ENCODE measurements at regions not wholly inside any gene's neighbourhood (a gene's known extent, or its start where the extent isn't known, plus 50 kb on each side); places are given as distances from the start of the nearest gene placed in this dataset.

- peaks cover 9% of the 10 kb centered on the region; the same call in 1 of the 2 replicates for H3K9me3 ChIP-seq (ENCODE audit: control insufficient read depth, insufficient read depth, low read length)
- H3K27me3 ChIP-seq (ENCODE audit: control insufficient read depth, low read length) = no peaks in the 10 kb centered on the region
- TF ChIP-seq, protein P1, sequence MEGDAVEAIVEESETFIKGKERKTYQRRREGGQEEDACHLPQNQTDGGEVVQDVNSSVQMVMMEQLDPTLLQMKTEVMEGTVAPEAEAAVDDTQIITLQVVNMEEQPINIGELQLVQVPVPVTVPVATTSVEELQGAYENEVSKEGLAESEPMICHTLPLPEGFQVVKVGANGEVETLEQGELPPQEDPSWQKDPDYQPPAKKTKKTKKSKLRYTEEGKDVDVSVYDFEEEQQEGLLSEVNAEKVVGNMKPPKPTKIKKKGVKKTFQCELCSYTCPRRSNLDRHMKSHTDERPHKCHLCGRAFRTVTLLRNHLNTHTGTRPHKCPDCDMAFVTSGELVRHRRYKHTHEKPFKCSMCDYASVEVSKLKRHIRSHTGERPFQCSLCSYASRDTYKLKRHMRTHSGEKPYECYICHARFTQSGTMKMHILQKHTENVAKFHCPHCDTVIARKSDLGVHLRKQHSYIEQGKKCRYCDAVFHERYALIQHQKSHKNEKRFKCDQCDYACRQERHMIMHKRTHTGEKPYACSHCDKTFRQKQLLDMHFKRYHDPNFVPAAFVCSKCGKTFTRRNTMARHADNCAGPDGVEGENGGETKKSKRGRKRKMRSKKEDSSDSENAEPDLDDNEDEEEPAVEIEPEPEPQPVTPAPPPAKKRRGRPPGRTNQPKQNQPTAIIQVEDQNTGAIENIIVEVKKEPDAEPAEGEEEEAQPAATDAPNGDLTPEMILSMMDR (IDR thresholded peaks at IDR 0.05; ENCODE audit: low read depth, low read length, poor library complexity, severe bottlenecking) = no peak
- no peak for TF ChIP-seq EZH2phosphoT487 (IDR thresholded peaks at IDR 0.05; ENCODE audit: borderline replicate concordance, low read length)
- no peaks in the 10 kb centered on the region for H3K4me1 ChIP-seq (ENCODE audit: control insufficient read depth, low read length)
- H3K79me2 ChIP-seq (ENCODE audit: control insufficient read depth, low read length) = no peaks in the 10 kb centered on the region
- no peaks in the 10 kb centered on the region for H3F3A ChIP-seq (ENCODE audit: control insufficient read depth, insufficient read depth)
- no peak overlapping the region for H3K27ac ChIP-seq (ENCODE audit: low read depth, low read length)
- no peaks in the 10 kb centered on the region for H3K9me2 ChIP-seq (replicated peaks; ENCODE audit: control insufficient read depth, low read length)
- H4K20me1 ChIP-seq (ENCODE audit: control insufficient read depth, insufficient read depth, low read depth, low read length) = no peaks in the 10 kb centered on the region
- no peaks in the 10 kb centered on the region for H3K36me3 ChIP-seq (ENCODE audit: control insufficient read depth, low read length)
- H3K4me2 ChIP-seq (ENCODE audit: low read length) = no peak overlapping the region
- H3K4me3 ChIP-seq (ENCODE audit: low read length) = no peak overlapping the region
These were observed 715.1 kb downstream of the TYW1 start for GRCh38 chr7:67711706-67712105.

DNA sequence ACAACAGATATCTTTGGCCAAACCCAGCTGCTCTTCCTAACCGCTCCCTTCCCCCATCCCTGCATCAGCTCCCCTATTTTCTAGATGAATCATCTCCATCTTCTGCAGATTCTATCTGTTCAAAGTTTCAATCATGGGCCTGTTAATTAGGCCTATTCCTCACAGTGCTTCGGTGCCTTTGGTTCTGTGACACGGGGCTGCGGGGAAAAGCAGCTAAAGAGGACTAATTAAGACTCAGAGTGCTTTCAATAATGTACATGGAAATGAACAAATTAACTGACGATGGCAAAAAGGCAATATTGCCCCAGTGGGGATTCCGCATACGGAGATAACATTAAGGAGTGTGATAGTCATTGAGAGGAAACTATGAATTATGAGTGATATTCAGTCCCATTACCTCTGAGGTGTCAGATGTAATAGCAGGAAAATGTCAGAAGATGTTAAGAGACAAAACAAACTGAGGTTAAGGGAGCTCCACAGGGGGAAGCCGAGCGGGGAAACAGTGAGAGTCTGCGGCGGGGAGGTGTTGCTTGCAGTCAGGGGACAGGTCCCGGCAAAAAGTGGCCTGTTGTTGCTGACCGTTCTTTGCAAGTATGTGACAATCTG, 716.9 kb downstream of the TYW1 start:
- no peak overlapping the region for H3K4me2 ChIP-seq (ENCODE audit: low read length)
- no peaks in the 10 kb centered on the region for H3K79me2 ChIP-seq (ENCODE audit: control insufficient read depth, low read length)
- H3K27me3 ChIP-seq (ENCODE audit: control insufficient read depth, low read length) = no peaks in the 10 kb centered on the region
- no peaks in the 10 kb centered on the region for H4K20me1 ChIP-seq (ENCODE audit: control insufficient read depth, insufficient read depth, low read depth, low read length)
- H3K9me3 ChIP-seq (ENCODE audit: control insufficient read depth, insufficient read depth, low read length) = peaks cover 6% of the 10 kb centered on the region; the same call in 1 of the 2 replicates
- no peak overlapping the region for H3K27ac ChIP-seq (ENCODE audit: low read depth, low read length)
- no peaks in the 10 kb centered on the region for H3K9me2 ChIP-seq (replicated peaks; ENCODE audit: control insufficient read depth, low read length)
- no peak for TF ChIP-seq EZH2phosphoT487 (IDR thresholded peaks at IDR 0.05; ENCODE audit: borderline replicate concordance, low read length)
- TF ChIP-seq, protein P1 (IDR thresholded peaks at IDR 0.05; ENCODE audit: low read depth, low read length, poor library complexity, severe bottlenecking) = no peak
- no peaks in the 10 kb centered on the region for H3K4me1 ChIP-seq (ENCODE audit: control insufficient read depth, low read length)
- no peaks in the 10 kb centered on the region for H3K36me3 ChIP-seq (ENCODE audit: control insufficient read depth, low read length)
- H3F3A ChIP-seq (ENCODE audit: control insufficient read depth, insufficient read depth) = no peaks in the 10 kb centered on the region
- no peak overlapping the region for H3K4me3 ChIP-seq (ENCODE audit: low read length)

DNA sequence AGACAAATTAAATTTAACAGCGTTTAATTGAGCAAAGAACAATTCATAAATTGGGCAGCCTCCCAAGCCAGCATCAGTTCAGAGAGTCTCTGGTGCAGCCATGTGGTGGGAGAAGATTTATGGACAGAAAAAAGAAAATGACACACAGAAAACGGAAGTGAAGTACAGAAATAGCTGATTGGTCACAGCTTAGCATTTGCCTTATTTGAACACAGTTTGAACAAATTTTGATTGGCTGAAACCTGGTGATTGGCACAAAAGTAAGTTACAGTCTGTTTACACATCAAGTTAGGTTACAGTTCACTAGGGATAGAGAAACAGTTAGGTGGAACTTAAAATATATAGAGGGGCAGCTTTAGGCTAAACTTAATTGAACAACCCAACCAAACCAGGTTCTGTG, 720.1 kb downstream of the TYW1 start:
- no peaks in the 10 kb centered on the region for H3K79me2 ChIP-seq (ENCODE audit: control insufficient read depth, low read length)

More for the DNA sequence above, 720.1 kb downstream of the TYW1 start:
- TF ChIP-seq, protein P1 (IDR thresholded peaks at IDR 0.05; ENCODE audit: low read depth, low read length, poor library complexity, severe bottlenecking) = no peak
- TF ChIP-seq EZH2phosphoT487 (IDR thresholded peaks at IDR 0.05; ENCODE audit: borderline replicate concordance, low read length) = no peak
- Histone ChIP-seq H3K4me1 (ENCODE audit: control insufficient read depth, low read length) (no peaks in the 10 kb centered on the region), H3K36me3 (ENCODE audit: control insufficient read depth, low read length) (no peaks in the 10 kb centered on the region), H3K9me2 (replicated peaks; ENCODE audit: control insufficient read depth, low read length) (no peaks in the 10 kb centered on the region), H3K4me3 (ENCODE audit: low read length) (no peak overlapping the region), H3F3A (ENCODE audit: control insufficient read depth, insufficient read depth) (no peaks in the 10 kb centered on the region), H3K9me3 (ENCODE audit: control insufficient read depth, insufficient read depth, low read length) (no peaks in the 10 kb centered on the region; the same call in 1 of the 2 replicates), H3K27me3 (ENCODE audit: control insufficient read depth, low read length) (no peaks in the 10 kb centered on the region), H3K27ac (ENCODE audit: low read depth, low read length) (no peak overlapping the region), H3K4me2 (ENCODE audit: low read length) (no peak overlapping the region), H4K20me1 (ENCODE audit: control insufficient read depth, insufficient read depth, low read depth, low read length) (no peaks in the 10 kb centered on the region)

Measured in DOHH2 (cell line).